Activated naive CD8-positive, alpha-beta T cell treated with anti-CD3 and anti-CD28 coated beads, Interleukin-2, amount 50 U/mL, for 24 hours (primary cell): ENCODE measurements at regions not wholly inside any gene's neighbourhood (a gene's known extent, or its start where the extent isn't known, plus 50 kb on each side); places are given as distances from the start of the nearest gene placed in this dataset.

Experiments
- ATAC-seq: fragments of 150-1000 bp; cut with Tn5 transposase; one replicate; pipeline ENCODE4 v1.10.0; 2021
- DNase-seq: peaks from one replicate; pipeline ENCODE4 v3.0.0; 2021
- H3K27ac Mint-ChIP-seq: one replicate; pipeline ENCODE4 v1.8.0; 2021; ENCODE audit warnings: mild to moderate bottlenecking, mixed read lengths
- H3K27me3 Mint-ChIP-seq: one replicate; pipeline ENCODE4 v1.8.0; 2021; ENCODE audit warnings: mixed read lengths
- H3K36me3 Mint-ChIP-seq: one replicate; pipeline ENCODE4 v1.8.0; 2021; ENCODE audit warnings: low read depth, mixed read lengths
- H3K4me1 Mint-ChIP-seq: one replicate; pipeline ENCODE4 v1.8.0; 2021; ENCODE audit warnings: mixed read lengths
- H3K4me3 Mint-ChIP-seq: one replicate; pipeline ENCODE4 v1.8.0; 2021; ENCODE audit warnings: mild to moderate bottlenecking, moderate library complexity, mixed read lengths
- H3K9me3 Mint-ChIP-seq: one replicate; pipeline ENCODE4 v1.8.0; 2021; ENCODE audit warnings: mixed read lengths

DNA sequence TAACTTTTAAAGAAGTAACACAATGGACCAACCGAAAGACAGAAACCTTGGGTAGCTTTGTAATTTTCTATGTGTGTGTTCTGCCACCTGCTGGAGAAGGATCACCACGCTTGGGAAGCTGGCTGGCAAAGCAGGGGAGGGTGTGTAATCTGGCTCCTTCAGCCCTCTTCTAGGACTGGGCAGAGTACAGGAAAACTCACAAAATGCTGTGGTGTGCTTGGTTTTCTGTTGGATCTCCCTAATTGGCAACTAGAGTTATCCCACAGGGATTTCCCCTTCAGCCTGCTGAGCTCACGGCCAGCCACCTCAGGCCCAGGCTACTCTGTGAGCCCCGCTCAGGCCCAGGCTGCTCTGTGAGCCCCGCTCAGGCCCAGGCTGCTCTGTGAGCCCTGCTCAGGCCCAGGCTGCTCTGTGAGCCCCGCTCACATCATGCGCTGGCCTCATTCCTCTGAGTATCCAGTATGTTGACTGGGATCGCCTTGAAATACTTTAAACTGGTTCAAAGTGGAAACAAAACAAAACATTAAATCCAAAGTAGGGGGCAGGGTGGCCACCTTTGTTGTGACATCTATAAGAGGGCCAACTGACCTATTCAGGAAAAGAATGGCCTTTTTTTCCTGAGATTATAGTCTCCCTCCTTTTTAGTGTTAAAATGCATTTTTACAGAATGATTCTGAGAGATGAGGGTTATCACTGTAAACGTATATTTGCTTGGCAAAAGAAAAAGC lies 52.0 kb upstream of the RNU6-8 start:
- H3K36me3 Mint-ChIP-seq: no peaks in the 10 kb centered on the region
- no peak overlapping the region for H3K27ac Mint-ChIP-seq
- no peak overlapping the region for H3K4me3 Mint-ChIP-seq
- ATAC-seq: no peak
- peaks cover 16% of the 10 kb centered on the region for H3K4me1 Mint-ChIP-seq
- H3K27me3 Mint-ChIP-seq: no peaks in the 10 kb centered on the region
- no peaks in the 10 kb centered on the region for H3K9me3 Mint-ChIP-seq
- peak; percentile 32 for DNase-seq

DNA sequence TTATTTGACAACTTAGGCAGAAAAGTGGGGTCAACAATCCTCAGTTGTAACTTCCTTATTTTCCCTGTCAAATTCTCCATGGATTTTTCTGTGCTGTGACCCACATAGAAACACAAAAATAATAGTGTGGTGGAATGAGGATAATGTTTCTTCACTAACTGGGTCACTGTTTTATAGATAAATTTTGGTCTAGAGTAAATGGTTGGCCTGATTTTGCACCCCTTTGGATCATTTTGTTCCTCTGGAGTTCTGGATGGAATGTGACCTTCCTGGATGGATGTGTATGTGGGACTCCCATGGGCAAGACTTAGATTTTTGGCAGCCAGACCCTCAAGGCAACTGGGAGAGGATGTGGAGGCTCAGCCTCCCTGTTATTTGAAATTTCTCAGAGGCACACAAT lies 52.7 kb upstream of the RNU6-8 start:
- Mint-ChIP-seq H3K27me3 (no peaks in the 10 kb centered on the region), H3K4me3 (no peak overlapping the region), H3K27ac (no peak overlapping the region), H3K4me1 (peaks cover 16% of the 10 kb centered on the region), H3K36me3 (no peaks in the 10 kb centered on the region), H3K9me3 (no peaks in the 10 kb centered on the region)
- ATAC-seq (no peak), DNase-seq (no peak)

DNA sequence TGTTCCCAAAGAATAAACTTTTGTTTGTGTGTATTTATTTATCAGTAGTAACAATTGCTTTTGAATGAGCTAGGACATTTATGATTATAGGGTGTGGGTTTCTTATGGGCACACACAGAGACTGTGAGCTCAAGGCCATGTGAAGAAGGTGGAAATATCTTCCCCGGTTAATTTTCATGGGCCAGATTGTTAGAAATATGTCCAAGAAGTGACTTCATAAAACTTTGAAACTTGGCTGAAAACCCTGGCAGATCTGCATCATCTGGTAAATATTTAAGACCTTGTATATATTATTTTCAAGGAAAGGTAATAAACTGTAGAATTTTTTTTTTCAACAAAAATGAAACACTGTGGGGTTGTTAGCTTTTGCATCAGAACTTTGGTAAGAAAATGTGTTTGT lies 53.5 kb upstream of the RNU6-8 start:
- H3K36me3 Mint-ChIP-seq: no peaks in the 10 kb centered on the region
- peaks cover 16% of the 10 kb centered on the region for H3K4me1 Mint-ChIP-seq
- H3K9me3 Mint-ChIP-seq: no peaks in the 10 kb centered on the region
- H3K27me3 Mint-ChIP-seq: no peaks in the 10 kb centered on the region
- no peak overlapping the region for H3K4me3 Mint-ChIP-seq
- DNase-seq: no peak
- ATAC-seq: no peak
- no peak overlapping the region for H3K27ac Mint-ChIP-seq

DNA sequence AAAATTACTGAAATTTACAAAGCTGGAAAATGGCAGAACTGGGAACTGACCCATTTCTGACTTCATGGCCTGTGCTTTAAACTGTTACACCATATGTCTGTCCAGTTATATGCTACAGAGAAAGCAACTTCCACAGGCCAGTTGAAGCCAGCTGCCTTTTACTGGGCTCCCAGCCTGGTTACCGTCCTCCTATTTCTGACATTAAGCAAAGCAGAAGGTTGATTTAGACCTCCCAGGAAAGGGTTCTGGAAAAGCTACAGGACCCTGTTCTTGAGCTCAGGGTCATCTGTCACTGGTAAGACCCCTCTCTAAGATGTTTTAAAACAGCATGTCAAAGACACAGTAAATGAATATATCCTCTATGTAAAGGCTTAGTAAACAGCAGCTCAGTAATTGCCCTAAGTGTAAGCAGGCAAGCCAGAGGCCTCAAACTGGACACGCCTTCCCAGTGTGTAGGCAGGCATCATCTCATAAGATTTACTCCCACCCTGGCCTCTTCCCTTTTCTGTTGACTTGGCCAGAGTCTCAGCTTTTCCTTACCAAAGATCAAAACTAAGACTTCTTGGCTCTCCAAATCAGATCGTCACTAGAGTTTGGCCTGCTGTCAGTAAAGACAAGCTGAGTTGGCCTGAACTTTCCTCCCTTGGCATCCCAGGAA lies 55.4 kb upstream of the RNU6-8 start:
- Mint-ChIP-seq H3K9me3 (peaks cover 4% of the 10 kb centered on the region), H3K27me3 (no peaks in the 10 kb centered on the region), H3K4me1 (peaks cover 16% of the 10 kb centered on the region), H3K4me3 (no peak overlapping the region), H3K27ac (no peak overlapping the region), H3K36me3 (no peaks in the 10 kb centered on the region)
- ATAC-seq (no peak), DNase-seq (no peak)

DNA sequence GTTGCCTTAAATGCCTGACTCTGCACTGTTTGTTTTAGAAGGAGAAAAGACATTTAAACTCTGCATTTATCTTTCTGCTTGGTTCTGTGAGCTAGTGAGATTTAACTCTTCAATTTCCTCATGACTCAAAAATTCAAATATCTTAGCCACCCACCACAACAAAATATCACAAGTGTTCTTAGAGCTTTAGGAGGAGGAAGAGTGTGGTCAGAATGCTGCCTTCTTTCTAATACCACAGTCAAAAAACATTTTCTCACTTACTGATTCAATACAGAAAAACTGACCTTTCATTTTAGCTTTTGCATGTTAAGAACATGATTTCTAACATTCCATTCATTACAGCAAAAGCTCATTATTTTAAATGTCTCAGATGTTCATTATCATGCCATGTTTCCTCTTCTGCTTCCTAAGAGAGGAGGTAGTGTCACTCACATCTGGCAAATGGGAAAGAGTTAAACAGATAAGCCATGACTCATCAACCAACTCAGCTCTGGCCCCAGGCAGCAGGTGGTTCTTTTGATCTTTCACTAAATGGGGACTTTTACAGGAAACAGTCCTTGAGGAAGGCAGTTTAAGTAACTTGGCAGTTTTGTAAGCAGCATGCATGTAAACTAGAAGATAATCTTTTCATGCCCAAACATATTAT lies 56.4 kb upstream of the RNU6-8 start:
- Mint-ChIP-seq H3K27me3 (no peaks in the 10 kb centered on the region), H3K4me1 (peaks cover 16% of the 10 kb centered on the region), H3K4me3 (no peak overlapping the region), H3K36me3 (peaks cover 5% of the 10 kb centered on the region), H3K27ac (peak overlapping the region; percentile 57), H3K9me3 (peaks cover 13% of the 10 kb centered on the region)
- ATAC-seq (peak; percentile 92), DNase-seq (no peak)

DNA sequence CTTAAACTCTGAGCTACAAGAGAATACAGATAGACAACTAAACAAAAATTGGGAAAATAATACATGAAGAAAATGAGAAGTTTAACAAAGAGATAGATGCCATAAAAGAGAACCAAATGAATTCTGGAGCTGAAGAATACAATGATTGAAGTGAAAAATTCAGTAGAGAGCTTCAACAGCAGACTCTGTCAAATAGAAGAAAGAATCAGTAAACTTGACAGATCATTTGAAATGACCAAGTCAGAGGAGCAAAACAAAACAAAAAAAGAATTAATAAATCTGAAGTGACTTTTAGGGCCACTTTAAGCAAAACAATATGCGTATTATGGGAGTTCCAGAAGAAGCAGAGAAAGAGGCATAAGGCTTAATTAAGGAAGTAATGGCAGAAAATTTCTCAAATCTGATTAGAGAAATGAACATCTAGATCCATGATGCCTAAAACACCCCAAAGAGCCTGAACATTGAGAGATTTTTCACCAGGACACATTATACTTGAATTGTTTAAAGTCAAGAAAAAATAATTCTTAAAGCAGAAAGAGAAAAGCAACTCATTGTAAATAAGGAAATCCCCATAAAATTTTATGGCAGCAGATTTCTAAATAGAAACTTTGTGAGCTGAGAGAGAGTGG lies 61.0 kb upstream of the RNU6-8 start:
- no peak overlapping the region for H3K4me3 Mint-ChIP-seq
- DNase-seq (no peak), ATAC-seq (no peak)
- peaks cover 5% of the 10 kb centered on the region for H3K36me3 Mint-ChIP-seq
- peaks cover 11% of the 10 kb centered on the region for H3K4me1 Mint-ChIP-seq
- H3K27me3 Mint-ChIP-seq: no peaks in the 10 kb centered on the region
- no peak overlapping the region for H3K27ac Mint-ChIP-seq
- peaks cover 19% of the 10 kb centered on the region for H3K9me3 Mint-ChIP-seq

GRCh38 chr14:32265584-32265983 lies 62.5 kb upstream of the RNU6-8 start:
- DNase-seq (no peak), ATAC-seq (no peak)
- Mint-ChIP-seq H3K27me3 (no peaks in the 10 kb centered on the region), H3K27ac (no peak overlapping the region), H3K4me3 (no peak overlapping the region), H3K36me3 (peaks cover 5% of the 10 kb centered on the region), H3K4me1 (no peaks in the 10 kb centered on the region), H3K9me3 (peaks cover 19% of the 10 kb centered on the region)

GRCh38 chr14:32277998-32278397 lies 51.1 kb upstream of the AKAP6 start:
- Mint-ChIP-seq H3K27me3 (no peaks in the 10 kb centered on the region), H3K27ac (no peak overlapping the region), H3K36me3 (peaks cover 2% of the 10 kb centered on the region), H3K9me3 (peaks cover 37% of the 10 kb centered on the region), H3K4me3 (no peak overlapping the region), H3K4me1 (no peaks in the 10 kb centered on the region)
- no peak for ATAC-seq
- no peak for DNase-seq
